Mesenchymal stem cell (in vitro differentiated cells and primary cell): ENCODE measurements at regions not wholly inside any gene's neighbourhood (a gene's known extent, or its start where the extent isn't known, plus 50 kb on each side); places are given as distances from the start of the nearest gene placed in this dataset.

ENCODE experiments used
- DNase-seq: peaks from one replicate; pipeline ENCODE4 v3.0.0-alpha.2; 2013
- H2AFZ ChIP-seq: one replicate; pipeline ENCODE4 v1.6.1; 2013; ENCODE audit warnings: low read depth, mild to moderate bottlenecking, control low read depth, inconsistent platforms, low read length, moderate library complexity
- H2AK5ac ChIP-seq: 2 replicates; pipeline ENCODE4 v1.6.1; 2013; ENCODE audit warnings: low read length, moderate library complexity, mild to moderate bottlenecking, inconsistent platforms; ENCODE audit not compliant: severe bottlenecking
- H2BK120ac ChIP-seq: one replicate; pipeline ENCODE4 v1.6.1; 2013; ENCODE audit warnings: low read depth, mild to moderate bottlenecking, inconsistent platforms, low read length, moderate library complexity
- H2BK12ac ChIP-seq, 2 experiments: one replicate each; pipeline ENCODE4 v1.6.1; 2013; ENCODE audit warnings: inconsistent platforms in 2 of 2, low read length in 2 of 2, mild to moderate bottlenecking in 2 of 2, moderate library complexity in 2 of 2, control low read depth in 1 of 2
- H2BK15ac ChIP-seq: one replicate; pipeline ENCODE4 v1.6.1; 2013; ENCODE audit warnings: mild to moderate bottlenecking, low read depth, inconsistent platforms; ENCODE audit not compliant: poor library complexity, severe bottlenecking
- H2BK5ac ChIP-seq: 2 replicates; pipeline ENCODE4 v1.6.1; 2013; ENCODE audit warnings: low read depth, mild to moderate bottlenecking, low read length, control low read depth, inconsistent platforms; ENCODE audit not compliant: poor library complexity, severe bottlenecking
- H3K14ac ChIP-seq, 2 experiments: one replicate each; pipeline ENCODE4 v1.6.1; 2013; ENCODE audit warnings: inconsistent platforms in 2 of 2, low read length in 2 of 2, control low read depth in 1 of 2, mild to moderate bottlenecking in 1 of 2, moderate library complexity in 1 of 2
- H3K18ac ChIP-seq, 2 experiments: one replicate each; pipeline ENCODE4 v1.6.1; 2013; ENCODE audit warnings: inconsistent platforms in 2 of 2, low read length in 2 of 2, control low read depth in 1 of 2, low read depth in 1 of 2, mild to moderate bottlenecking in 1 of 2
- H3K23ac ChIP-seq, 2 experiments: one replicate each; pipeline ENCODE4 v1.6.1; 2013; ENCODE audit warnings: inconsistent platforms in 2 of 2, low read length in 2 of 2, mild to moderate bottlenecking in 2 of 2, moderate library complexity in 2 of 2, control low read depth in 1 of 2
- H3K27ac ChIP-seq: 2 replicates; pipeline ENCODE4 v1.5.1; 2013; ENCODE audit warnings: mild to moderate bottlenecking, moderate library complexity, low read length, control low read depth, inconsistent platforms; ENCODE audit not compliant: poor library complexity, severe bottlenecking
- H3K27me3 ChIP-seq, 2 experiments: 2 replicates each; pipeline versions ENCODE4 v1.6.1 to v1.7.0; 2013; ENCODE audit warnings: low read length in 2 of 2, mild to moderate bottlenecking in 2 of 2, moderate library complexity in 2 of 2, control low read depth in 1 of 2, inconsistent platforms in 1 of 2; ENCODE audit not compliant: control insufficient read depth in 1 of 2, insufficient read depth in 1 of 2
- H3K36me3 ChIP-seq, 2 experiments: 2 replicates each; pipeline versions ENCODE4 v1.6.1 to v1.7.0; 2013; ENCODE audit warnings: low read length in 2 of 2, control low read depth in 1 of 2, inconsistent platforms in 1 of 2, low read depth in 1 of 2, mild to moderate bottlenecking in 1 of 2; ENCODE audit not compliant: insufficient read depth in 2 of 2, control insufficient read depth in 1 of 2
- H3K4ac ChIP-seq, 2 experiments: one replicate each; pipeline ENCODE4 v1.6.1; 2013; ENCODE audit warnings: inconsistent platforms in 2 of 2, low read length in 2 of 2, mild to moderate bottlenecking in 2 of 2, moderate library complexity in 2 of 2, control low read depth in 1 of 2, low read depth in 1 of 2
- H3K4me1 ChIP-seq: 2 replicates; pipeline ENCODE4 v1.6.1; 2013; ENCODE audit warnings: low read depth, low read length, control low read depth; ENCODE audit not compliant: control insufficient read depth, insufficient read depth
- H3K4me2 ChIP-seq: 2 replicates; pipeline ENCODE4 v1.6.1; 2013; ENCODE audit warnings: low read length, mild to moderate bottlenecking, inconsistent platforms; ENCODE audit not compliant: poor library complexity, severe bottlenecking
- H3K4me3 ChIP-seq, 2 experiments: 2 replicates each; pipeline versions ENCODE4 v1.5.1 to v1.7.0; 2013; ENCODE audit warnings: low read length in 2 of 2, mild to moderate bottlenecking in 2 of 2, control low read depth in 1 of 2, low read depth in 1 of 2; ENCODE audit not compliant: insufficient read depth in 1 of 2
- H3K79me1 ChIP-seq: replicated peaks from 2 replicates; pipeline ENCODE4 v1.6.1; 2013; ENCODE audit warnings: mild to moderate bottlenecking, control low read depth, low read length, inconsistent platforms; ENCODE audit not compliant: poor library complexity, severe bottlenecking
- H3K9ac ChIP-seq: 2 replicates; pipeline ENCODE4 v1.7.0; 2013; ENCODE audit warnings: mild to moderate bottlenecking, low read length, moderate library complexity
- H3K9me3 ChIP-seq: 2 replicates; pipeline ENCODE4 v1.7.0; 2013; ENCODE audit warnings: mild to moderate bottlenecking, low read length; ENCODE audit not compliant: control insufficient read depth
- H4K8ac ChIP-seq: one replicate; pipeline ENCODE4 v1.6.1; 2013; ENCODE audit warnings: inconsistent platforms, mild to moderate bottlenecking, low read length, moderate library complexity
- H4K91ac ChIP-seq: one replicate; pipeline ENCODE4 v1.6.1; 2013; ENCODE audit warnings: mild to moderate bottlenecking, low read length, inconsistent platforms
- WGBS: methylation state at CpG from one replicate; pipeline ENCODE4 v1.1.7; 2013; ENCODE audit warnings: mixed read lengths; 5-methylcytosine and 5-hydroxymethylcytosine counted together

DNA sequence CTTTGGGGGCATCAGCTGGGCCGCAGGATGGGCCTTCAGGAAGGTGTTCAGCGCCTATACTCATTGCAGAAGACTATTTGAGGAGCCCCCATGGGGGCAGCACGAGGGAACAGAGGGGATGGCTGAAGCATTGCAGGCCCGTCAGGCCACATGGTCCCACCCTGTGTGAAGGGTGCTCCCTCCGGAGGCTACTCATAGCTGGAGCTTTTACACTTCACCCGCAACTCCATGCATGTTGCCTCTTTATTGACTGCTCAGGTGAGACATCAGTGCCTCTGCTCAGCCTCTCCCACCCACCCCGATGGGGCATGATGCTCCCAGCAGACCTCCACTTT, 1500.9 kb downstream of the TBC1D22A start:
- H3K9ac ChIP-seq = no peak overlapping the region
- no peak overlapping the region for H3K4me2 ChIP-seq
- no peaks in the 10 kb centered on the region for H3K36me3 ChIP-seq
- H3K79me1 ChIP-seq = no peaks in the 10 kb centered on the region
- DNase-seq = no peak
- peaks cover 15% of the 10 kb centered on the region for H3K9me3 ChIP-seq
- no peak overlapping the region for H3K18ac ChIP-seq
- H4K8ac ChIP-seq = no peak overlapping the region
- H2BK120ac ChIP-seq = no peak overlapping the region
- peaks cover 0 to 4% of the 10 kb centered on the region in 2 experiments for H3K27me3 ChIP-seq
- H3K14ac ChIP-seq = no peak overlapping the region
- WGBS = 72% methylated on average over 7 of the region's 7 CpGs
- H2BK5ac ChIP-seq = no peak overlapping the region
- no peak overlapping the region for H3K23ac ChIP-seq
- H3K4me1 ChIP-seq = no peaks in the 10 kb centered on the region
- no peak overlapping the region for H3K4me3 ChIP-seq
- no peak overlapping the region for H3K4ac ChIP-seq
- no peak overlapping the region for H2BK12ac ChIP-seq
- H3K27ac ChIP-seq = no peak overlapping the region
- H2BK15ac ChIP-seq = no peak overlapping the region
- no peak overlapping the region for H2AFZ ChIP-seq
- H4K91ac ChIP-seq = no peak overlapping the region
- H2AK5ac ChIP-seq = no peak overlapping the region

DNA sequence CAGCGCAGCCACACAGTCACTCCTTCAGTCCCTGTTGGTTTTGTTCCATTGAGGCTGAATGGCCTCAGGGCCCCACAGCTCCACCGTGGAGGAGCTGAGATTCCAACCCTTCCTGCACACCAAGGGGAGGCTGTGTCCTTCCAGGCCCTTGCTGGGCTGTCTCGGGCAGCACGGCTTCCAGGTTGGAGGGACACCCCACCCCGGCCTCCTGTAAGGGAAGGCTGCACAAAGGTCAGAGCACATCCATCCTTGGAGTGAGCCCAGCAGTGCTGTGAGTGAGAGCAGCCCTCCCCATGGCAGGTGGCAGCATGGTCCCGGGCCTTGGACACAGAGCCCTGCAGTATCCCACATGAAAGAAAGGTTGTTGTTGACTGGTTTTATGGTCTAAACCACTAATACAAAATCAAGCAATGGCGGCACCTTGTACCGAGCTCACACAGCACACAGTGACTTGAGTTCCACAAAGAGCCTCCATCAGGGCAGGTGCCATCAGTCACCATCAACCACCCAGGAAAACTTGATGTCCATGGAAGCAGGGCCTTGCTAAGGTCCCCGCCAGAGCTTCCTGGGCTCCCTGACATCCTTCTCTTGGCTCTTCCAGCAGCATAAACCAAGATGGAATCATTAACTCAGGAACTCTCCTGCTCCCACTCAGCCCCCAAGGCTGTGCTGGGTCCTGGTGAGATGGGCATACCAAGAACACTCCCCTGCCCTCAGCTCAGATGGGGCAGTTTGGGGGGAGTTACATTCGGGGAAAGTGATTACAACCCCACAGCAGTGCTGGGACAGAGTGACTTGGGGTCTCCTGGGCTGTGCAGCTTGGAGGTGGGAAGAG, 1500.4 kb downstream of the TBC1D22A start:
- Histone ChIP-seq H2BK120ac (no peak overlapping the region), H3K4me1 (no peaks in the 10 kb centered on the region), H3K4ac (no peak overlapping the region), H3K9me3 (peaks cover 15% of the 10 kb centered on the region), H3K27me3 (peaks cover 0 to 3% of the 10 kb centered on the region in 2 experiments), H3K27ac (no peak overlapping the region), H3K36me3 (no peaks in the 10 kb centered on the region), H2BK12ac (no peak overlapping the region), H2AFZ (no peak overlapping the region), H3K4me3 (no peak overlapping the region), H2BK15ac (no peak overlapping the region), H2AK5ac (no peak overlapping the region), H3K9ac (no peak overlapping the region), H3K18ac (no peak overlapping the region), H4K91ac (no peak overlapping the region), H4K8ac (no peak overlapping the region), H3K79me1 (no peaks in the 10 kb centered on the region), H3K4me2 (no peak overlapping the region), H3K23ac (no peak overlapping the region), H3K14ac (no peak overlapping the region), H2BK5ac (no peak overlapping the region)
- 63% methylated on average over 10 of the region's 10 CpGs for WGBS
- DNase-seq = no peak

- DNase-seq = no peak
- Histone ChIP-seq H4K91ac (no peak overlapping the region), H2AFZ (no peak overlapping the region), H3K27me3 (no peaks in the 10 kb centered on the region), H2AK5ac (no peak overlapping the region), H3K9me3 (peaks cover 15% of the 10 kb centered on the region), H3K23ac (no peak overlapping the region), H3K79me1 (no peaks in the 10 kb centered on the region), H3K9ac (no peak overlapping the region), H2BK120ac (no peak overlapping the region), H4K8ac (no peak overlapping the region), H3K36me3 (no peaks in the 10 kb centered on the region), H2BK15ac (no peak overlapping the region), H2BK5ac (no peak overlapping the region), H3K4me3 (no peak overlapping the region), H2BK12ac (no peak overlapping the region), H3K18ac (no peak overlapping the region), H3K27ac (no peak overlapping the region), H3K4ac (no peak overlapping the region), H3K4me2 (no peak overlapping the region), H3K14ac (no peak overlapping the region), H3K4me1 (no peaks in the 10 kb centered on the region)
- WGBS = 65% methylated on average over 2 of the region's 2 CpGs
Measured at GRCh38 chr22:48261706-48262105, 1499.3 kb downstream of the TBC1D22A start.

GRCh38 chr22:48261048-48261621, 1498.7 kb downstream of the TBC1D22A start:
- H3K4me3 ChIP-seq = no peak overlapping the region
- H3K79me1 ChIP-seq = no peaks in the 10 kb centered on the region
- H2BK5ac ChIP-seq = no peak overlapping the region
- H3K27me3 ChIP-seq = no peaks in the 10 kb centered on the region
- H3K14ac ChIP-seq = no peak overlapping the region
- 87% methylated on average over 12 of the region's 12 CpGs for WGBS
- no peak overlapping the region for H3K4me2 ChIP-seq
- no peaks in the 10 kb centered on the region for H3K4me1 ChIP-seq
- H3K27ac ChIP-seq = no peak overlapping the region
- no peak overlapping the region for H2BK15ac ChIP-seq
- H3K9me3 ChIP-seq = peaks cover 15% of the 10 kb centered on the region
- H2AK5ac ChIP-seq = no peak overlapping the region
- H3K9ac ChIP-seq = no peak overlapping the region
- no peak overlapping the region for H3K18ac ChIP-seq
- no peak overlapping the region for H2BK12ac ChIP-seq
- no peaks in the 10 kb centered on the region for H3K36me3 ChIP-seq
- no peak overlapping the region for H4K8ac ChIP-seq
- H2AFZ ChIP-seq = no peak overlapping the region
- no peak overlapping the region for H3K4ac ChIP-seq
- no peak overlapping the region for H4K91ac ChIP-seq
- no peak overlapping the region for H2BK120ac ChIP-seq
- no peak overlapping the region for H3K23ac ChIP-seq
- no peak for DNase-seq
